ENCODE measurements at regions not wholly inside any gene's neighbourhood (a gene's known extent, or its start where the extent isn't known, plus 50 kb on each side); places are given as distances from the start of the nearest gene placed in this dataset.

GRCh38 chr4:35539404-35540055 lies 704.8 kb downstream of the ARAP2 start:
- no peak for TF ChIP-seq CTCF (IDR thresholded peaks at IDR 0.05)
- TF ChIP-seq ZFX (IDR thresholded peaks at IDR 0.05; ENCODE audit: borderline replicate concordance) = no peak
- no peak overlapping the region for H3K27ac ChIP-seq

GRCh38 chr4:35541146-35541887 lies 703.0 kb downstream of the ARAP2 start:
- H3K27ac ChIP-seq = no peak overlapping the region
- TF ChIP-seq CTCF (IDR thresholded peaks at IDR 0.05) (no peak), ZFX (IDR thresholded peaks at IDR 0.05; ENCODE audit: borderline replicate concordance) (no peak)

- TF ChIP-seq ZFX (IDR thresholded peaks at IDR 0.05; ENCODE audit: borderline replicate concordance) (no peak), CTCF (IDR thresholded peaks at IDR 0.05) (no peak)
- H3K27ac ChIP-seq = no peak overlapping the region
Measured at GRCh38 chr4:35541888-35542213, 702.5 kb downstream of the ARAP2 start.

- TF ChIP-seq CTCF (IDR thresholded peaks at IDR 0.05) = no peak
- no peak for TF ChIP-seq ZFX (IDR thresholded peaks at IDR 0.05; ENCODE audit: borderline replicate concordance)
- no peak overlapping the region for H3K27ac ChIP-seq
Measured at GRCh38 chr4:35548921-35549320, 695.4 kb downstream of the ARAP2 start.

- H3K27ac ChIP-seq = no peak overlapping the region
- no peak for TF ChIP-seq ZFX (IDR thresholded peaks at IDR 0.05; ENCODE audit: borderline replicate concordance)
- no peak for TF ChIP-seq CTCF (IDR thresholded peaks at IDR 0.05)
Measured at GRCh38 chr4:35556387-35556786, 687.9 kb downstream of the ARAP2 start.

- no peak for TF ChIP-seq CTCF (IDR thresholded peaks at IDR 0.05)
- no peak for TF ChIP-seq ZFX (IDR thresholded peaks at IDR 0.05; ENCODE audit: borderline replicate concordance)
- no peak overlapping the region for H3K27ac ChIP-seq
Measured at GRCh38 chr4:35559559-35560365, 684.6 kb downstream of the ARAP2 start.

- H3K27ac ChIP-seq = no peak overlapping the region
- TF ChIP-seq ZFX (IDR thresholded peaks at IDR 0.05; ENCODE audit: borderline replicate concordance) (no peak), CTCF (IDR thresholded peaks at IDR 0.05) (no peak)
Measured at GRCh38 chr4:35562861-35563260, 681.5 kb downstream of the ARAP2 start.

Measured in 22Rv1 (cell line).